ENCODE measurements at regions not wholly inside any gene's neighbourhood (a gene's known extent, or its start where the extent isn't known, plus 50 kb on each side); places are given as distances from the start of the nearest gene placed in this dataset.

GRCh38 chr1:38658883-38659282 lies 200.7 kb downstream of the RRAGC start:
- Histone ChIP-seq H3K4me3 (ENCODE audit: low read depth, low read length, poor library complexity, severe bottlenecking) (no peak overlapping the region), H3K9me3 (ENCODE audit: low read length) (no peaks in the 10 kb centered on the region), H3K36me3 (ENCODE audit: insufficient read depth, low read length) (no peaks in the 10 kb centered on the region), H4K20me1 (ENCODE audit: insufficient read depth, low read length) (no peaks in the 10 kb centered on the region), H3K9me2 (ENCODE audit: insufficient read depth, low read length) (no peaks in the 10 kb centered on the region), H3K4me2 (ENCODE audit: low read length) (no peak overlapping the region), H2AFZ (ENCODE audit: low read length) (no peak overlapping the region), H3K79me2 (ENCODE audit: insufficient read depth, low read depth, low read length) (no peaks in the 10 kb centered on the region), H3K27ac (ENCODE audit: low read depth, low read length, poor library complexity, severe bottlenecking) (no peak overlapping the region), H3K4me1 (ENCODE audit: insufficient read depth, low read length, poor library complexity, severe bottlenecking) (no peaks in the 10 kb centered on the region)
- intact Hi-C loops (cut with micrococcal nuclease; ENCODE audit: unreplicated experiment): no loop called here
- ChIA-PET CTCF (ENCODE audit: unreplicated experiment) (no interaction called here), POLR2A (no interaction called here)
- DNase-seq (ENCODE audit: low spot score): no peak
- no TSS peak for BruUV-seq (replicated peaks)
- TF ChIP-seq EZH2phosphoT487 (IDR thresholded peaks at IDR 0.05; ENCODE audit: borderline replicate concordance, low read depth, low read length) (no peak), CTCF (conservative IDR thresholded peaks at IDR 0.05; ENCODE audit: low read length) (no peak)

GRCh38 chr1:38657873-38658272 lies 201.7 kb downstream of the RRAGC start:
- H3K9me3 ChIP-seq (ENCODE audit: low read length): no peaks in the 10 kb centered on the region
- no peaks in the 10 kb centered on the region for H3K36me3 ChIP-seq (ENCODE audit: insufficient read depth, low read length)
- CTCF ChIA-PET (ENCODE audit: unreplicated experiment): no interaction called here
- no peak overlapping the region for H2AFZ ChIP-seq (ENCODE audit: low read length)
- intact Hi-C loops (cut with micrococcal nuclease; ENCODE audit: unreplicated experiment): no loop called here
- H4K20me1 ChIP-seq (ENCODE audit: insufficient read depth, low read length): no peaks in the 10 kb centered on the region
- no peaks in the 10 kb centered on the region for H3K4me1 ChIP-seq (ENCODE audit: insufficient read depth, low read length, poor library complexity, severe bottlenecking)
- H3K27ac ChIP-seq (ENCODE audit: low read depth, low read length, poor library complexity, severe bottlenecking): no peak overlapping the region
- POLR2A ChIA-PET: no interaction called here
- no peaks in the 10 kb centered on the region for H3K79me2 ChIP-seq (ENCODE audit: insufficient read depth, low read depth, low read length)
- H3K4me3 ChIP-seq (ENCODE audit: low read depth, low read length, poor library complexity, severe bottlenecking): no peak overlapping the region
- no TSS peak for BruUV-seq (replicated peaks)
- DNase-seq (ENCODE audit: low spot score): no peak
- no peak overlapping the region for H3K4me2 ChIP-seq (ENCODE audit: low read length)
- TF ChIP-seq EZH2phosphoT487 (IDR thresholded peaks at IDR 0.05; ENCODE audit: borderline replicate concordance, low read depth, low read length) (no peak), CTCF (conservative IDR thresholded peaks at IDR 0.05; ENCODE audit: low read length) (no peak)
- H3K9me2 ChIP-seq (ENCODE audit: insufficient read depth, low read length): no peaks in the 10 kb centered on the region

- Histone ChIP-seq H3K27ac (ENCODE audit: low read depth, low read length, poor library complexity, severe bottlenecking) (no peak overlapping the region), H3K4me1 (ENCODE audit: insufficient read depth, low read length, poor library complexity, severe bottlenecking) (no peaks in the 10 kb centered on the region), H3K4me2 (ENCODE audit: low read length) (no peak overlapping the region), H3K36me3 (ENCODE audit: insufficient read depth, low read length) (no peaks in the 10 kb centered on the region), H3K9me2 (ENCODE audit: insufficient read depth, low read length) (no peaks in the 10 kb centered on the region), H3K4me3 (ENCODE audit: low read depth, low read length, poor library complexity, severe bottlenecking) (no peak overlapping the region), H3K79me2 (ENCODE audit: insufficient read depth, low read depth, low read length) (no peaks in the 10 kb centered on the region), H2AFZ (ENCODE audit: low read length) (no peak overlapping the region), H4K20me1 (ENCODE audit: insufficient read depth, low read length) (no peaks in the 10 kb centered on the region), H3K9me3 (ENCODE audit: low read length) (no peaks in the 10 kb centered on the region)
- intact Hi-C loops (cut with micrococcal nuclease; ENCODE audit: unreplicated experiment): no loop called here
- BruUV-seq (replicated peaks): no TSS peak
- POLR2A ChIA-PET: interaction anchor here (0.7 kb wide), 1 partner anchor 95 kb away, joined by 3 read pairs; no protein-coding TSS in a partner anchor
- CTCF ChIA-PET (ENCODE audit: unreplicated experiment): no interaction called here
- TF ChIP-seq EZH2phosphoT487 (IDR thresholded peaks at IDR 0.05; ENCODE audit: borderline replicate concordance, low read depth, low read length): no peak
- no peak for TF ChIP-seq CTCF (conservative IDR thresholded peaks at IDR 0.05; ENCODE audit: low read length)
- no peak for DNase-seq (ENCODE audit: low spot score)
Measured at GRCh38 chr1:38657207-38657840, 202.2 kb downstream of the RRAGC start.
